ENCODE measurements at regions not wholly inside any gene's neighbourhood (a gene's known extent, or its start where the extent isn't known, plus 50 kb on each side); places are given as distances from the start of the nearest gene placed in this dataset.

- Mint-ChIP-seq H3K4me3 (no peak overlapping the region), H3K4me1 (no peaks in the 10 kb centered on the region), H3K27me3 (no peaks in the 10 kb centered on the region), H3K9me3 (ENCODE audit: insufficient read depth) (no peaks in the 10 kb centered on the region), H3K27ac (no peak overlapping the region)
- Histone ChIP-seq H3K4me3 (ENCODE audit: control extremely low read depth in 1 of 5, extremely low read depth in 1 of 5, insufficient read depth in 1 of 5, low read depth in 2 of 5, low read length in 4 of 5) (no peak overlapping the region), H3K79me2 (ENCODE audit: control insufficient read depth, insufficient read depth, low read length) (no peaks in the 10 kb centered on the region), H4K20me1 (ENCODE audit: control insufficient read depth, insufficient read depth, low read length, poor library complexity, severe bottlenecking) (no peaks in the 10 kb centered on the region), H2AFZ (ENCODE audit: insufficient read depth, low read depth, low read length, poor library complexity, severe bottlenecking) (no peak overlapping the region), H3K9me3 (ENCODE audit: control extremely low read depth in 1 of 3, control insufficient read depth in 2 of 3, insufficient read depth in 1 of 3, low read length in 2 of 3) (no peaks in the 10 kb centered on the region), H3K9ac (ENCODE audit: low read length) (no peak overlapping the region), H3K27ac (ENCODE audit: low read length in 2 of 2) (no peak overlapping the region), H3K4me2 (replicated peaks; ENCODE audit: low read depth, low read length, poor library complexity, severe bottlenecking) (no peak overlapping the region), H3K27me3 (replicated peaks in 1 of 4; ENCODE audit: control extremely low read depth in 1 of 4, control insufficient read depth in 3 of 4, insufficient read depth in 4 of 4, low read length in 3 of 4) (no peaks in the 10 kb centered on the region), H3K36me3 (replicated peaks in 1 of 2; ENCODE audit: control extremely low read depth in 1 of 2, control insufficient read depth in 1 of 2, extremely low read depth in 1 of 2, insufficient read depth in 2 of 2, low read length in 1 of 2) (no peaks in the 10 kb centered on the region), H3K4me1 (ENCODE audit: control insufficient read depth in 2 of 2, insufficient read depth in 2 of 2, low read length in 2 of 2) (no peaks in the 10 kb centered on the region)
- ATAC-seq (ENCODE audit: low read depth), result no peak
- DNase-seq, result no peak
- ChIA-PET POLR2A (no interaction called here), CTCF (no interaction called here)
- 90% methylated on average over 2 of the region's 3 CpGs for WGBS (ENCODE audit: insufficient coverage)
- TF ChIP-seq CTCF (IDR thresholded peaks at IDR 0.05), result no peak
- no peak for TF ChIP-seq EZH2 (IDR thresholded peaks at IDR 0.05; ENCODE audit: borderline replicate concordance, insufficient read depth, low read depth, low read length, poor library complexity, severe bottlenecking)
- intact Hi-C loops (cut with micrococcal nuclease), result no loop called here
These were observed 270.2 kb upstream of the CPHXL start for GRCh38 chr16:75996491-75996890.

GRCh38 chr16:75997606-75998005 is 271.3 kb upstream of the CPHXL start:
- intact Hi-C loops (cut with micrococcal nuclease), result no loop called here
- POLR2A ChIA-PET, result no interaction called here
- Histone ChIP-seq H3K4me3 (ENCODE audit: control extremely low read depth in 1 of 5, extremely low read depth in 1 of 5, insufficient read depth in 1 of 5, low read depth in 2 of 5, low read length in 4 of 5) (no peak overlapping the region), H3K9me3 (ENCODE audit: control extremely low read depth in 1 of 3, control insufficient read depth in 2 of 3, insufficient read depth in 1 of 3, low read length in 2 of 3) (no peaks in the 10 kb centered on the region), H3K36me3 (replicated peaks in 1 of 2; ENCODE audit: control extremely low read depth in 1 of 2, control insufficient read depth in 1 of 2, extremely low read depth in 1 of 2, insufficient read depth in 2 of 2, low read length in 1 of 2) (no peaks in the 10 kb centered on the region), H3K27ac (ENCODE audit: low read length in 2 of 2) (no peak overlapping the region), H3K4me2 (replicated peaks; ENCODE audit: low read depth, low read length, poor library complexity, severe bottlenecking) (no peak overlapping the region), H4K20me1 (ENCODE audit: control insufficient read depth, insufficient read depth, low read length, poor library complexity, severe bottlenecking) (no peaks in the 10 kb centered on the region), H3K79me2 (ENCODE audit: control insufficient read depth, insufficient read depth, low read length) (no peaks in the 10 kb centered on the region), H3K27me3 (replicated peaks in 1 of 4; ENCODE audit: control extremely low read depth in 1 of 4, control insufficient read depth in 3 of 4, insufficient read depth in 4 of 4, low read length in 3 of 4) (no peaks in the 10 kb centered on the region), H3K9ac (ENCODE audit: low read length) (no peak overlapping the region), H3K4me1 (ENCODE audit: control insufficient read depth in 2 of 2, insufficient read depth in 2 of 2, low read length in 2 of 2) (no peaks in the 10 kb centered on the region), H2AFZ (ENCODE audit: insufficient read depth, low read depth, low read length, poor library complexity, severe bottlenecking) (no peak overlapping the region)
- whole genome bisulfite sequencing (ENCODE audit: insufficient coverage), result no CpG with 5 or more reads among the region's 6 CpGs
- Mint-ChIP-seq H3K9me3 (ENCODE audit: insufficient read depth) (no peaks in the 10 kb centered on the region), H3K4me3 (no peak overlapping the region), H3K27ac (no peak overlapping the region), H3K4me1 (no peaks in the 10 kb centered on the region), H3K27me3 (no peaks in the 10 kb centered on the region)
- CTCF ChIA-PET, result no interaction called here
- no peak for TF ChIP-seq EZH2 (IDR thresholded peaks at IDR 0.05; ENCODE audit: borderline replicate concordance, insufficient read depth, low read depth, low read length, poor library complexity, severe bottlenecking)
- ATAC-seq (ENCODE audit: low read depth), result no peak
- DNase-seq, result no peak

All from B cell (primary cell).